HG02938 (cell line): ENCODE measurements at regions not wholly inside any gene's neighbourhood (a gene's known extent, or its start where the extent isn't known, plus 50 kb on each side); places are given as distances from the start of the nearest gene placed in this dataset.

Experiments used
- ATAC-seq: cut with Tn5 transposase; IDR thresholded peaks from one replicate; pipeline ENCODE4 v1.9.1; 2021; ENCODE audit warnings: mild to moderate bottlenecking, moderate library complexity; ENCODE audit not compliant: unreplicated experiment

GRCh38 chr1:149841597-149842238, 57.6 kb upstream of the BOLA1 start:
- peak; percentile 25 for ATAC-seq

GRCh38 chr1:149842458-149843064, 56.8 kb upstream of the BOLA1 start:
- peak; percentile 53 for ATAC-seq

GRCh38 chr1:149843431-149844041, 55.8 kb upstream of the BOLA1 start:
- ATAC-seq = no peak

- no peak for ATAC-seq
Observed at GRCh38 chr1:149844101-149844500, 55.3 kb upstream of the BOLA1 start.

GRCh38 chr1:149844650-149845255, 54.6 kb upstream of the BOLA1 start:
- no peak for ATAC-seq

- ATAC-seq = no peak
Observed at GRCh38 chr1:149845416-149845815, 54.0 kb upstream of the BOLA1 start.

GRCh38 chr1:149846042-149846441, 53.3 kb upstream of the BOLA1 start:
- no peak for ATAC-seq

GRCh38 chr1:149846593-149847466, 52.5 kb upstream of the BOLA1 start:
- ATAC-seq = no peak

- ATAC-seq = no peak
Observed at GRCh38 chr1:149848340-149849110, 50.8 kb upstream of the BOLA1 start.

- no peak for ATAC-seq
Observed at GRCh38 chr1:149849111-149849946, 50.0 kb upstream of the BOLA1 start.
